MM.1S (cell line): ENCODE measurements at regions not wholly inside any gene's neighbourhood (a gene's known extent, or its start where the extent isn't known, plus 50 kb on each side); places are given as distances from the start of the nearest gene placed in this dataset.

ENCODE experiments used
- CTCF ChIP-seq: fragments of 300-600 bp; sonication (generic); IDR thresholded peaks from 2 replicates; pipeline ENCODE4 v1.5.1; 2016; ENCODE audit warnings: antibody characterized with exemption, low read length, mixed read lengths
- EZH2phosphoT487 ChIP-seq: fragments of 300-600 bp; sonication (generic); IDR thresholded peaks from 2 replicates; pipeline ENCODE4 v1.6.1; 2018; ENCODE audit warnings: antibody characterized with exemption, low read length

- TF ChIP-seq EZH2phosphoT487 (no peak), CTCF (no peak)
Measured at GRCh38 chr2:146189541-146189940, 1655.3 kb upstream of the ACVR2A start.
